GM12878 (cell line): ENCODE measurements at regions not wholly inside any gene's neighbourhood (a gene's known extent, or its start where the extent isn't known, plus 50 kb on each side); places are given as distances from the start of the nearest gene placed in this dataset.

Experiments
- ATAC-seq: fragments of 200-7000 bp; cut with Tn5 transposase; 3 replicates; pipeline ENCODE4 v1.9.1; 2020; ENCODE audit warnings: mild to moderate bottlenecking, moderate library complexity
- BruUV-seq: library from RNA; stranded (reverse); fragments of 400-500 nt; replicated peaks from 2 replicates; lab custom pipeline; 2021; lab: Mats Ljungman, UMichigan
- CTCF ChIA-PET: fragments of 300-600 bp; sonication (Branson Sonifier 250); formaldehyde crosslinking; extraction: SDS; loops from one replicate; lab custom pipeline; 2021; ENCODE audit warnings: inconsistent platforms; lab: Yijun Ruan, JAX
- POLR2A ChIA-PET: fragments of 350-600 bp; formaldehyde crosslinking; extraction: SDS; loops from one replicate; lab custom pipeline; 2021; ENCODE audit warnings: inconsistent platforms; lab: Charles Lee
- RAD21 ChIA-PET: fragments of 300-600 bp; sonication (Branson Sonifier 250); formaldehyde crosslinking; loops from one replicate; lab custom pipeline; 2023; ENCODE audit warnings: antibody characterized with exemption; ENCODE audit not compliant: unreplicated experiment; lab: Charles Lee
- SMC1A ChIA-PET: fragments of 300-600 bp; sonication (Branson Sonifier 250); formaldehyde crosslinking; loops from one replicate; lab custom pipeline; 2023; ENCODE audit not compliant: unreplicated experiment, uncharacterized antibody; lab: Charles Lee
- DNase-seq: peaks from one replicate; pipeline ENCODE4 v3.0.0-alpha.2; 2011; ENCODE audit warnings: low read depth, low spot score
- FAIRE-seq: peaks from 3 replicates; lab custom pipeline; 2011; peaks lifted over from hg19 to GRCh38; lab: Jason Lieb, UNC
- H2AFZ ChIP-seq: 2 replicates; pipeline ENCODE4 v1.6.0; 2011; ENCODE audit warnings: low read depth, low read length, control low read depth; ENCODE audit not compliant: control insufficient read depth
- H3K27ac ChIP-seq: 2 replicates; pipeline ENCODE4 v1.5.1; 2011; ENCODE audit warnings: control low read depth; ENCODE audit not compliant: control insufficient read depth, insufficient read depth
- H3K27me3 ChIP-seq, 2 experiments: replicated peaks in 1 of 2; 2 replicates each; pipeline versions ENCODE4 v1.6.0 to v1.6.1; 2011; ENCODE audit warnings: low read length in 1 of 2; ENCODE audit not compliant: control insufficient read depth in 2 of 2, insufficient read depth in 2 of 2
- H3K36me3 ChIP-seq, 2 experiments: 2 replicates each; pipeline ENCODE4 v1.5.1; 2011; ENCODE audit warnings: low read length in 1 of 2; ENCODE audit not compliant: control insufficient read depth in 2 of 2, insufficient read depth in 2 of 2
- H3K4me1 ChIP-seq: 2 replicates; pipeline ENCODE4 v1.6.1; 2011; ENCODE audit warnings: mild to moderate bottlenecking, low read length, moderate library complexity, mixed read lengths; ENCODE audit not compliant: control insufficient read depth, insufficient read depth
- H3K4me2 ChIP-seq: 2 replicates; pipeline ENCODE4 v1.6.0; 2011; ENCODE audit warnings: control low read depth; ENCODE audit not compliant: control insufficient read depth, insufficient read depth
- H3K4me3 ChIP-seq: fragments of 200-600 bp; sonication (generic); 2 replicates; pipeline ENCODE4 v1.5.1; 2016
- H3K79me2 ChIP-seq: 2 replicates; pipeline ENCODE4 v1.6.0; 2011; ENCODE audit warnings: low read length; ENCODE audit not compliant: control insufficient read depth, insufficient read depth
- H3K9ac ChIP-seq: 2 replicates; pipeline ENCODE4 v1.8.0; 2011; ENCODE audit warnings: low read length, control low read depth, mixed read lengths; ENCODE audit not compliant: control insufficient read depth, insufficient read depth
- H3K9me3 ChIP-seq: replicated peaks from 3 replicates; pipeline ENCODE4 v1.5.1; 2011; ENCODE audit warnings: mild to moderate bottlenecking, low read length; ENCODE audit not compliant: control insufficient read depth, insufficient read depth
- H4K20me1 ChIP-seq: 2 replicates; pipeline ENCODE4 v1.6.0; 2011; ENCODE audit not compliant: control insufficient read depth, insufficient read depth
- MTA3 ChIP-seq: IDR thresholded peaks from 2 replicates; pipeline ENCODE4 v1.6.1; 2012; ENCODE audit warnings: low read length, inconsistent platforms, borderline replicate concordance
- PML ChIP-seq: IDR thresholded peaks from 2 replicates; pipeline ENCODE4 v1.6.1; 2012; ENCODE audit warnings: low read length, inconsistent platforms
- POU2F2 ChIP-seq: IDR thresholded peaks from 3 replicates; pipeline ENCODE4 v1.6.1; 2011; ENCODE audit warnings: low read depth, mild to moderate bottlenecking, low read length, borderline replicate concordance
- SMAD1 ChIP-seq: fragments of 450-650 bp; IDR thresholded peaks from 2 replicates; pipeline ENCODE4 v1.6.1; 2018; ENCODE audit warnings: mild to moderate bottlenecking, low read depth; ENCODE audit not compliant: partially characterized antibody
- SUPT20H ChIP-seq: IDR thresholded peaks from 2 replicates; pipeline ENCODE4 v1.6.1; 2011; ENCODE audit warnings: low read depth, mild to moderate bottlenecking, low read length, moderate library complexity, borderline replicate concordance; ENCODE audit not compliant: control insufficient read depth
- TCF7 ChIP-seq: IDR thresholded peaks from 2 replicates; pipeline ENCODE4 v1.6.1; 2014; ENCODE audit warnings: antibody characterized with exemption, borderline replicate concordance
- ZNF217 ChIP-seq: fragments of 450-650 bp; IDR thresholded peaks from 2 replicates; pipeline ENCODE4 v1.6.1; 2017; ENCODE audit warnings: antibody characterized with exemption, mild to moderate bottlenecking
- ZNF592 ChIP-seq: fragments of 450-650 bp; IDR thresholded peaks from 2 replicates; pipeline ENCODE4 v1.6.1; 2017; ENCODE audit warnings: mild to moderate bottlenecking, moderate library complexity
- WGBS: methylation state at CpG from one replicate; pipeline ENCODE4 v1.1.6; 2016; ENCODE audit warnings: low lambda C conversion rate; ENCODE audit not compliant: insufficient replicate concordance, insufficient coverage; ENCODE audit errors: missing lambda C conversion rate; 5-methylcytosine and 5-hydroxymethylcytosine counted together
- in situ Hi-C: fragments of 300-500 bp; cut with MboI; formaldehyde crosslinking; loops from 9 replicates; pipeline ENCODE4 v1.14.3; 2018; ENCODE audit warnings: mixed read lengths
- intact Hi-C: fragments of 100-400 bp; cut with micrococcal nuclease; formaldehyde crosslinking; loops from one replicate; pipeline ENCODE4 v1.14.2; 2022; ENCODE audit not compliant: unreplicated experiment

GRCh38 chr5:39665328-39665727 lies 240.5 kb upstream of the DAB2 start:
- no peak for TF ChIP-seq SMAD1
- TF ChIP-seq PML: no peak
- TF ChIP-seq SUPT20H: no peak
- TF ChIP-seq TCF7: no peak
- no peak for TF ChIP-seq ZNF217
- no peak for TF ChIP-seq MTA3
- no peak for TF ChIP-seq POU2F2
- TF ChIP-seq, all 136 proteins: peak for 0
- WGBS: 87% methylated on average over 13 of the region's 23 CpGs
- H3K4me1 ChIP-seq: no peaks in the 10 kb centered on the region
- in situ Hi-C loops (no loop called here), intact Hi-C loops (no loop called here)
- FAIRE-seq (no peak), ATAC-seq (no peak), DNase-seq (no peak)
- ChIA-PET POLR2A (no interaction called here), SMC1A (no interaction called here), RAD21 (no interaction called here), CTCF (no interaction called here)
- no peak overlapping the region for H2AFZ ChIP-seq
- no peaks in the 10 kb centered on the region for H3K9me3 ChIP-seq
- no peaks in the 10 kb centered on the region for H3K36me3 ChIP-seq
- no peaks in the 10 kb centered on the region for H4K20me1 ChIP-seq
- H3K79me2 ChIP-seq: no peaks in the 10 kb centered on the region
- H3K4me2 ChIP-seq: no peak overlapping the region
- no peak overlapping the region for H3K4me3 ChIP-seq
- no TSS peak for BruUV-seq
- H3K27me3 ChIP-seq: no peaks in the 10 kb centered on the region
- H3K9ac ChIP-seq: no peak overlapping the region
- no peak overlapping the region for H3K27ac ChIP-seq

DNA sequence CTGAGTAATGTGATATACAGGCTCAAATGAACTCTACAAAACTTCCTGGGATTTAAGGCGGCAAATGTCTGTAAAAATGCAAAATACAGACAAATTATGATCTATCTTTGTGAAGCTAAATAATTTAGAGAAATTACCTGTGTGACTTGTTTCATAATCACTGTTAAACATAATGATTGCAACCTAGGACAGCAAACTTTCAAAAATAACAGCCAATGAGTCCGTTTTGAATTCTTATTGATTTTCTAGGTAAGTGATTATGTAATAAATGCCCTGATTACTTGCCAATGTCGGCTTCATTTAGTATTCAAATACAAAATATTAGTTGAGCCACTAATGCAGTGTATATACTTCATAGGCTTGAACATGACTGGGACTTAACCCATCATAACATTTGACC lies 238.2 kb upstream of the DAB2 start:
- no peaks in the 10 kb centered on the region for H3K36me3 ChIP-seq
- SMC1A ChIA-PET: no interaction called here
- POLR2A ChIA-PET: no interaction called here
- H4K20me1 ChIP-seq: no peaks in the 10 kb centered on the region
- H3K9ac ChIP-seq: no peak overlapping the region
- H3K27me3 ChIP-seq: no peaks in the 10 kb centered on the region
- H3K4me1 ChIP-seq: no peaks in the 10 kb centered on the region
- RAD21 ChIA-PET: no interaction called here
- CTCF ChIA-PET: no interaction called here
- BruUV-seq: no TSS peak
- intact Hi-C loops: no loop called here
- FAIRE-seq (no peak), ATAC-seq (no peak), DNase-seq (no peak)
- no peak overlapping the region for H3K27ac ChIP-seq
- H3K4me2 ChIP-seq: no peak overlapping the region
- H3K9me3 ChIP-seq: no peaks in the 10 kb centered on the region
- 23% methylated on average over 3 of the region's 3 CpGs for WGBS
- TF ChIP-seq ZNF592: no peak
- no peak overlapping the region for H2AFZ ChIP-seq
- H3K4me3 ChIP-seq: no peak overlapping the region
- in situ Hi-C loops: no loop called here
- H3K79me2 ChIP-seq: no peaks in the 10 kb centered on the region
